GM18870 (cell line): ENCODE measurements at regions not wholly inside any gene's neighbourhood (a gene's known extent, or its start where the extent isn't known, plus 50 kb on each side); places are given as distances from the start of the nearest gene placed in this dataset.

Experiments used
- ATAC-seq: cut with Tn5 transposase; IDR thresholded peaks from one replicate; pipeline ENCODE4 v1.9.1; 2021; ENCODE audit warnings: moderate library complexity; ENCODE audit not compliant: unreplicated experiment

DNA sequence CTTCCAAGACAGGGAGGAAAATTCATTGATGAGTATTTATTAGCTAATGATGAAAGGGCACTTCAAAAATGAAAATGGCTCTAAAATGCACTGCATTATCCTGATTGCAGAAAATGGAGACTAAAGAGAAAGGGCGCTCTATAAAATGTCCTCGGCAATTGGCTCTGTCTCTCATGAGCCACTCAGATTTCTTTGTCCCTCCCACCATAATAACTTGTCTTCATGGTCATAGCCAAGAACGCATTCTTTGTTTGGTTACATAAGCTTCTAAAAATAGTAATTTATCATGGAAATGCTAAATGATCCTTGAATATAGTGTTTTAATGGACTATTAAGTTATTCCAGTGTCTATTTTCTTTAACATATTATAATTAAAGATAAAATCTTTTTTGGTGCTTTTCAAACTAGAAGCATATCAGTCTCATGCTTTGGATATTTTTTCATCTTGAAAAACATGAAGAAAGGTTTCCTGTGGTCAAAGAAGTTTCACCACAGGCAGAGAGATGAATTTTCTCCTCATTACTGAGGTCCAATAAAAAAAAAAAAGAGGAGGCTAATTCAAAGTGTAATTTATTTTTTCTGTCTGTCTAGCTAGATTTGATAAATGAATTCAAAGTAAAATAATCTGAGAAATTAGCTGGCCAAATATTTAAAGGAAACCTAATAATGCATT lies 238.1 kb upstream of the BLID start:
- ATAC-seq, result no peak

DNA sequence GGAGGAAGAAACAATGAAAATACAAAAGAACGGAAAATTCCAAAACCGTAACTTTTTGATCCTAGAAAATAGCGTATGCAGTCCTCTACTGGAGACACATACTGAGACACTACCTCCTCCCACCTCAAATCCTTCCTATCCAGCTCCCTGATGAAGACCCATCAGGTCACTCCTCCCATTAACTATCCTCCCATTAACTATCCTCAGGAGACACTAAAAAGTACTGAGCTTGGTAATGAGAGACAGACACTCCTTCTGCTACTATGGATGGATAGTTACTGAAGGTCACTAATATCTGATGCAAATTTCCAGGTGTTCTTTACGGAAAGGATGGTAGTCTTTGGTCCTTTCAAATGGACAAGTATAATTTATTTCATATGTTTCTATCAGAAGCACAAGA lies 237.5 kb upstream of the BLID start:
- ATAC-seq, result no peak

DNA sequence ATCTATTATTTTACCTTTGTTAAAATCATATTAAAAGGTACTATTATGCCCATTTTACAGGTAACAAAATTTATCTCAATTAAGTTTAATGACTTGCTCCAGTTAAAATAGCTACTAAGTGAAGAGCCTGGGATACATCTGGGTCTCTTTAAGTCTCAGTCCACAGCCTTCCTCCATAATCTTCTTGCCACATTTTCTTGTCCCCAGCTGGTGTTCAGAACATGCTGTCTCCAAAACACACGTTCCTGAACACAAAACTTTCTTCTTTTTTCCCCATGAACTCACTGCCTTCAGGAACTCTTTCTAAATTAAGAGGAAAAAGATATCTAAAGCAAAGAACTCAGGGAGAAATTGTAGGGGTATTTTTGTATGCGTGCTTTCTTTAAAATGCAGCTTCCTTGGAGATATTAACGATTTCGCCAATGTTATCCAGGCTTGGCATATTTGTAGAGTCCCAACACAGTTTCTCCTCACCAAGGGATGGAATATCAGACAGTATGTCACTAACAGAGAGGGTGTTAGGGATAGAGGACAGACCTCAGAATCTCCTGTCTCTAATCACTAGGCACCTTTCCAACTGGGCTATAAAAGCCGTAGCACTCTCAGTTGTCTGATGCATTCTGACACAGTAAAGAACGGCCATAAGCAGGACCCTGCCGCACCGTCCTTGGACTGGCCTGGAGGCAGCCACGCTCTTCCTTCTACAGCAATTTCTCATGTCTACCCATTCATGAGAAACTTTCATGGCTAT lies 232.8 kb upstream of the BLID start:
- no peak for ATAC-seq

DNA sequence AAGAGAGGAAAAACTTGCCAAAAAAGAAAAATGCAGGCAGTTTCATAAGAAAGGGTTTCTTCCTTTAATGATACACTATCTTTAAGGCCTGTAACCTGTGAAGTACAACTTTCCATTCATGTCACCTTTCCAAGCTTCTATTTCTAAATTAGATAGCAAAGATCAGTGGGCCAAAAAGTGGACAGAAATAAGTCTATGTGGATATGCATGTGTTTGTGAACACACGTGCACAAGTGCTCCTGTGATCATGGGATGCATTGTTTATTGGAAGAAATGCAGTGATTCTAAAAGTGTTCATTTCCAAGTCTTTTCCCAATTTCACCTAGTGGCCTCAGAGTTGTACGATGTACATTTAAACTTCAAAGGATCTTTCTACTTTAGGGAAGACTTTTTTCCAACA lies 230.0 kb upstream of the BLID start:
- ATAC-seq, result no peak

DNA sequence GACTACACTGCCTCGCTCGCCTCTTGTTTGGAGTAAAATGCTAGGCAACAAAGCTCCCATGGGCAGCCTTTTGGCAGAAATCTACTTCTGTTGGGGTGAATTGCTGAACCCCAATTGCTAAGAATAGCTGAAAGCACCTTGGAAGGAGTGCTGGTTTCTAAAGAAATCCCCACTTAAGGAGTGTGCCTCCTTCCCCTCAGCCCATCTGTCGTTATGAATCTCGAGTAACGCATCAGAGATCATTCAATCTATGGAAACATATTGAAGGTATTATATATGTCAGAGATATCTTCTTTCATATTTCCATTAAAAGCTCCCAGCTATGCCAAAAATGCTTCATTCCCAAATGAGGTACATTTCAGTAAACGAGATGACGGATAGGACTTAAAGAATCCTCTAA lies 229.6 kb upstream of the BLID start:
- no peak for ATAC-seq

DNA sequence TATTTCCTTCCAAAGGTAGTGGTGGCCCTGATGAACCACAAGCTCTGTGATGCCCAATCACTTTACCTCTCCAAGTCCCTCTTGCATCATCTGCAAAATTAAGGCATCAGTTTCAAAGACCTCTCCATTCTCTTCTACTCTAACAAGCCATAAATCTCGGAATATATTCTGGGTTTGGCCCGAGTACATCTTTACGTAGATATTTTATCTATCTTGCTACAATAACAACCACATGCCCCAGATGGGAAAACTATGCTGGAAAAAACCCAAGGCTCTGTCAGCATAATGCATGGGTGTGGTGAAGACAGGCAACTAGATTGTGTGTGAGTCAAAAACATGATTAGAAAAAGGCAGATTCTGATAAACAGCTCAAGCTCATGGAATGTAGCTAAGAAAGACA lies 228.2 kb upstream of the BLID start:
- no peak for ATAC-seq

DNA sequence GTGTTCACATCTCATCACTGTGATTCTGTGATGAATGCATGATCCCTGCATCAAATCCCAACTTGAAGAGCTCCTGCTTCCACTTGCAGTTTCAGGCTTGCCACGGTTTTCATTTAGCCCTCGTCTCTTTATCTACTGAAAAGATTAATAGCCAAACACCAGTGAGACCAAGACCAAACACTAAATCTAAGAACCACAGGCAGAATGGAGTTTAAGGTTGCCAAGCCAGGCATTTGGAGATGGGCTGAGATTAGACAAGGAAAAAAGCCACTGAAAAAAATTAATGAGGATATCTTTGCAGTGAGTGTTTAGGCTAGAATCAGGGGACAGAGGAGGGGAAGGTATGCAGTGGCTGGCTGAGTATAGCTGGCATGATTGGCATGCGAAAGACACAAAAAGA lies 227.2 kb upstream of the BLID start:
- no peak for ATAC-seq

DNA sequence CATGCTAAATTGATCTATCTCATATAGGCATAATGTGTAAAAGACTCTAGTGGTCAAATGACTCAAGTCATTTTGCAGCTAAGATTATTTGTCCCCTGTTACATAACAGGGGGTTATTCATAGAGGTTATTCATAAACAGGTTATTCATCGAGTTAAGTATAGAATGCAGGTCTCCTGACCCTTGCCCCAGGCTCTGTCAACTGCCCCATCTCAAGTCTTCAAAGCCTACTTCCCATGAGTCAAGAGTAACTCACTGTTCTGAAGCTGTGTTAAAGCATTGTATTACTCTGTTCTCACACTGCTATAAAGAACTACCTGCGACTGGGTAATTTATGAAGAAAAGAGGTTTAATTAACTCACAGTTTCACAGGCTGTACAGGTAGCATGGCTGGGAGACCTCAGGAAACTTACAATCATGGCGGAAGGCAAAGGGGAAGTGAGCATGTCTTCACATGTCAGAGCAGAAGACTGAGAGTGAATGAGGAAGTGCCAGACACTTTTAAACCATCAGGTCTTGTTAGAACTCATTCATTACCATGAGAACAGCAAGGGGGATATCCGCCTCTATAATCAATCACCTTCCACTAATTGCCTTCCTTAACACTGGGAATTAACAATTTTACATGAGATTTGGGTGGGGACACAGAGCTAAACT lies 226.2 kb upstream of the BLID start:
- no peak for ATAC-seq

DNA sequence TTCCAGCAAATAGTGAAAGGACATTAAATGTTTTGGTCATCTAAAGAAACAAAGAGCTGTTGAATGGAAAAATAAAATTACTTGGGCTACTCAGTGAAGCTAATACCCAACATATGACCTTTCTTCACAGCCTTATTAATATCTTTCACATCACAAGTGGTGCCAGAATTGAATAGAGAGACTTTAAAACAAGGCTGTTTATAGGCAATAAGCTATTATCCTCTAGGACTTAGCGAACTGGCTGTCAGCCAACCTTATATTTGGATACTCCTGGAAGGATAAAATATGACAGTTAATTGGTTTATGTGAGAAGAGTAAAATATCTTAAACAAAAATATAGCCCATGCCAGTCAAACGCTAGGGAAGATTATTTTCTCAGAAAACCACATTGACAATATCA lies 225.5 kb upstream of the BLID start:
- no peak for ATAC-seq

DNA sequence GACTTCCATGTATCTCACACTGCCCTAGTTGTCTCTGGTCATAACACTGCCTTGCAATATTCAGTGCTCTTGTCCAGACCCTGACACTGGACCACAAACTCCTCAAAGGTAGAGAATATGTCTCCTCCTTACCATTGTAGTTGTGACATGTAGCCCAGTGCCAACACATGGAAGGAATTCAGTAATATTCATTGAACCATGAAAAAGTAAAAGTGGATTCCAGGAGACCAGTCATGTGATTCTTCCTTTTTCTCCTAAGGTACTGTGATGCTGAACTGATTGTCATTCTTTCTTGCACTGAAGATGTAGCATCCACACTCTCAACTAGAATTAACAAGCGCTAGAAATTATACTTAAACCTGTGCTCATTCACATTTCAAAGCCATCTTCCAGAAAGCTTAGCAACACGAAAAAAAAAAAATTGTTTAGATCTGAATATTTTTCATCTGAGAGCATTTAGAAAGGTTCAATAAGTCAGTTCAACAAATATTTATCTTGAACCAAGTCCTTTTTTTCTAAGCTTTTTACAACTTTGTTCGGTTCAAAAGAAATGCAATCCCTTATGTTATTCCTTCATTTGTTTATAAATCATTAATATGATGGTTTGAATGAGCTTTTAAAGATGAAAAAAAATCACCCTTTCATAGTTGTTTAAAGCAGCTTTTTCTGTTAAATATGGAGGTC lies 224.7 kb upstream of the BLID start:
- no peak for ATAC-seq

DNA sequence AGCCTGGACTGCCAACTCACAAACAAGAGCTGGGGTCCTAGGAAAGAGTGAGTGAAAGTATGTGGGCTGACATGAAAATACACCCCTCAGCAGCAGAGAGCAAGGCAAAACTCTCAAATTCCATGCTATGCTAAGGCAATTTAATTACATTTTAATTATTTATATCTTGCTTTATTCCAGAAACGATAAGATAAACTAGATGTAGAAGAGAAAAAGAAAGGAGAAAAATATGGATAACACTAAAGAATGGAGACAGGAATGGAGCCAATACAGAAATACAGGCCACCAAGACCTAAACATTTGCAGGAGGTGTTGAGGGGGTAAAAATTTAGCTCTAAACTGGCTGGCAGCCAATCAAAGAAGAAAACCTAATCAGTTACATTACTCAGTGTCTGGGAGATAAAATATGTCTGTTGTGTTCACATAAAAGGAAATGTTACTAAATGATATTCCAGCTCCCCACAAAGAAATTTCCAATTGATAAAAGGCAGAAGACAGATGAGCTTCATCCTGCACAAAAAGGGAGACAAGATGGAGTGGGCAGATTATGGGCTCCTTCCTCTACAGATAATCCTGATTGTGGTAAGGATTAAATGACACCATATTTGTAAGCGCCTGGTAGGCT lies 223.5 kb upstream of the BLID start:
- ATAC-seq, result no peak

DNA sequence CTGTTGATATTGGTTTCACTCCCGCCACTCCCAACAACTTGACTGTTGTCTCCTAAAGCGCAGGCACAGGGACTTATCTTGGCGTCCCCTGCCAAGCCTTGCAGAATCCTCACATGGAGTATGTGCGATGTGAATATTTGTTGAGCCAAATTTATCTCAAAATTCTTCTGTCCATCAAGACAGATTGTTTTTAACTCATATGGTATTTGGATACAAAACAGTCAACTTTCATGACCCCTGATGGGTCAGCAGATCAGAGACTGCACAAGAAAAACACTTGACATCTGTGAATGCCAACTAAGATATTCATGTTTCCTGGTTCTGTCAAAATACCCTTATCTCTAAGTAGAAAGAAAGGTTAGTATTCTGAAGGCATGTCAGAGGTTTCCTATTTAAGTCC lies 221.7 kb upstream of the BLID start:
- no peak for ATAC-seq

DNA sequence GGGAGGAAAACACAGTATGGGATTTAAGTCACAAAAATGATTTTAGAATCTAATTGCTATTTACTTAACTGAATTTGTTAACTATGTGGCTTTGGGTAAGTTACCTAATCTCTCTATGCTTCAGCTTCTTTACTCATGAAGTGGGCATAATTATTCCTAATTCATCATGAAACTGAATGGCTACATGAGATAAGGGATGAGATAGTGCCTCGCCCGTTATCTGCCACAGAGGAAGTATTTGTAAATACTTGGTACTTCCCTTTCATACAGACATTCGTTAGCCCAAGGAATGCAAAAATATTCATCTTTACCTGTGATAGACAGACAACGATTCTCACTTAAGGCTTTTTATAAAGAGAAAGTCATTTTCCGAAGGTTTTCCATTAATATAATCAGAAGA lies 221.2 kb upstream of the BLID start:
- no peak for ATAC-seq

DNA sequence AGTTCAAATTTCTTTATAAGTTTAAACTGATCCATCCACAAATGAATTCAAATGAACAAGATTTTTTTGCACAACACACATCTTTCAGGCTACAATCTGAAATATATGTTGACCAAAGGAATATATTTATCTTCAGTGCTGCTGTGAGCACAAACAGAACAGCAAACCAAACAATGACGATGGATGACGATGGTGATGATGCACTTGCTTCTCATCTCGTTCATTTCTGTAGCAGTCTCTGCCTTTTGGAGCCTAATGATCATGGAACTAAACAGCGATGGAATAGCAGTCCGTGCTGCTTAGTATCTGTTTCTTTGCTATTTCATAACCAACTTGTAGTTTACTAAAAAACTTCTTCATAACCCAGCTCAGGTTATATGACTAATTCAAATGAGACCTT lies 220.7 kb upstream of the BLID start:
- ATAC-seq, result no peak

DNA sequence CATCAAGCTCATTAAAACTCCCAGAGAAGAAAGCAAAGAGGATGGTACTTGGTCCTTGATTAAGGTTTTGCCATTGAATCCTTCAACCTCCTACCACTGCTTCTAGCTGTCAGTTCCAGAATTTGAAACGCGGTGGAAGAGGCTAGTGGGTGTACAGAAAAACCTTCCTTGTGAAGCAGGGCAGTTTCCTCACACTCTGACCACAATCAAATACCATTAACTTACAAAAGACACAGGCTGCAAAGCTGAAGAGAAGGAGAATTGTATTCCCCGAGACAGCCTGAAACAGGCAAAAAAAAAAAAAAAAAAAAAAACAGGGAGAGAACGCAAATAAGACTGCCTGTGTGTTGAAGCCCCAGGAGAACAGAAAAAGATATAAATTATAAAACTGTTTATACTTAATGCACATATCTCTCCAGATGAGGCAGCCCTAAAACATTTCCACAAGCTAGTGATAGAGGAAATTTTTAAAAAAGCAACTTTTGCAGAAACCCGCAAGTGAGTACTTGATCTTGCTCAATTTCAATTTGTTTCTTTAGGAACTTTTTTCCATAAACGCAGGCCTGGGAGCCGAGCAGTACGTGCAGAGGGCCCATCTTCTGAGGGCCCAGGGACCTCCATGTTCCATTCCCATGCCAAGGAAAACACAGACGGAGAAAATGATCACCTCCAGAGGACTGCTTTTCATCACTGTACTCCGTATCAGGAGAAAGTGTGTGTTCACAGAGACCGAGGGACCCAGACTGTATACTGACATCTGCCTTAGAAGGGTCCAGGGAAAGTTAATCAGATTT lies 218.7 kb upstream of the BLID start:
- no peak for ATAC-seq

DNA sequence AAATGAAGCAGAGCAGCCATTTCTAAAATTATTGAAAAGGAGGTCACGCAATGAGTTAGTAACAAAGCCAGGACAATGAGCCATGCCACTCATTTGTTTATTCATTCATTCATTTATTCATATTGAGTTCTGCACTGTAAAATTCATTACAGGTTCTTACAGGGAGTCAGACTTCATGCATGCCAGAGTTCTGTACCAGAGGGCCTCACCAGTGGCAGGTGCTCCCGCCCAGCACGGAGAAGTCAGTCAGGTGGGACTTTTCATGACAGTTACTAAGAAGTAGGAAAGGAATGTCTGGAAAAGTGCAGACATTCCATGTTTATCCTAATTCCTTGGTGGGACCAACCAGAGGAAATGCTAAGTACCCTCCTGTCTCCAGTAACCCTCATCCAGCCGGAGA lies 217.5 kb upstream of the BLID start:
- no peak for ATAC-seq

DNA sequence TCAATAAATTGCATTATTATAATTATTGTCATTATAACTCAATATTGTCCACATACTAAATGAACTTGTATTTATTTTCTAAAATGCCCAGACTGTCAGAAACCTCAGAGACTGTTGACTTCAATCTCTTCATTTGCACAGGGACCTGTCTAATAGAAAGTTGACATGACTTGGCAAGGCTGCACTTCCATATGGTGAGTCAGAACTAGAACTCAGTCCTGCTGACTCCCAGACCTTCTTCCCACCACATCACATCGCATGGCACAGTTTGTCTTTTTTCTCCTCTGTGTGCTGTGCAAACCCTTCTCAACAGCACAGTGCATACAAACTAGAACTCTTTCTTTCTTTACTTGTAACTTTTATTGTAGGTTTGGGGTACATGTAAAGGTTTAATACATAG lies 215.1 kb upstream of the BLID start:
- ATAC-seq, result no peak

DNA sequence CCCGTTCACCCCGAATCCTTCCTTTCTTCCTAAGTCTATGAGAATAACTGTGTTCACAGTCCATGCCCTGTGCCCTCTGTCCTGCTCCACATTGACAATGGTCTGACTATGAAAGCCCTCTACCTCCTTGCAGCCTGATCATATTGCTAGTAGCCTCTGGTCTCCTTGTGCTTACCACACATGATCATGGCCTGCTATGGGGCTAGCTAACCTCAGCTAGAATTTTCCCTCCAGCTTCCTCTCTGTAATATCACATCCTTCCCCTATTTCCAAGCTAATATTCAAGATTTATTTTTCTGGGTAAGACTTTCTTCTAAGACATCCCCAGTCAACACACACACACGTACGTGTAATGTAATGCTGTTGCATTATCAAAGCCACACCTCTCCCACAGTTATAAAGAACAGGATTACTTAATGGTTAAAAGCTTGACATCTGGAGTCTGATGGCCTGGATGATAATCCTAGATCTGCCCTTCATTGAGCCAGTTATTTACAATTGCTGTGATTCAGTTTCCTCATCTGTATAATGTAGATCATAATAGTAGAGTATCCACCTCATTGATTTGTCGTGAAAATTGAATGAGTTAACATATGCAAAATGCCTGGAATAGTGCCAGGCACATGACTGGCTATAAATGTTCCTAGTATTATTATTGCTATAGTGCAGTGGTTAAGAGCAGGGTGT lies 214.4 kb upstream of the BLID start:
- no peak for ATAC-seq

DNA sequence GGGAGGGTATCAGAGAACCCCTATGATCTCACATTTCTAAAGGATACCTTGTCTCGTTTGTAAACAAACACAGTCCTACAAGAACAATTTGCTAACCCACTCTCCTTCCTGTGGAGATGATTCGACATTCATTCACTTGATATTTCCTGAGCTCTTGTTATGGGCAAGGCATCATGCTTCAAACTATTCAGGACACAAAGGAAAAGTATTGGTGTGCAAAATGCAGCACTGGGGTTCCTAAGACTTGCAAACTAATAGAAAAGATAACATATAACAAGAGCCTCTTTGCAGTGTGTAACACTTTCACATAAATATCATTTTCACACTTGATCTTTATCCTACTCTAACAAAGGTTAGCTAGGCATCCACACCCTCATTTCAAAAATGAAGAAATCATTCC lies 211.5 kb upstream of the BLID start:
- ATAC-seq, result no peak
